PC-9 (cell line): ENCODE measurements at regions not wholly inside any gene's neighbourhood (a gene's known extent, or its start where the extent isn't known, plus 50 kb on each side); places are given as distances from the start of the nearest gene placed in this dataset.

ENCODE experiments used
- CTCF ChIP-seq: fragments of 200-600 bp; sonication (generic); conservative IDR thresholded peaks from 2 replicates; pipeline ENCODE4 v1.6.1; 2017; ENCODE audit warnings: mixed run types, antibody characterized with exemption, mild to moderate bottlenecking, moderate library complexity
- EZH2 ChIP-seq: fragments of 200-600 bp; sonication (generic); IDR thresholded peaks from 2 replicates; pipeline ENCODE4 v1.8.0; 2017; ENCODE audit warnings: antibody characterized with exemption, low read depth

GRCh38 chr15:95868970-95869369 lies 461.5 kb upstream of the NR2F2 start:
- TF ChIP-seq CTCF (no peak), EZH2 (no peak)
